K562 (cell line): ENCODE measurements at regions not wholly inside any gene's neighbourhood (a gene's known extent, or its start where the extent isn't known, plus 50 kb on each side); places are given as distances from the start of the nearest gene placed in this dataset.

Experiments
- ATAC-seq: fragments of 200-7000 bp; cut with Tn5 transposase; 3 replicates; pipeline ENCODE4 v1.9.1; 2020; ENCODE audit warnings: moderate library complexity
- BruUV-seq: library from RNA; stranded (reverse); fragments of 400-500 nt; replicated peaks from 2 replicates; lab custom pipeline; 2021; lab: Mats Ljungman, UMichigan
- CTCF ChIA-PET: fragments of 300-600 bp; formaldehyde crosslinking; extraction: SDS; loops from one replicate; lab custom pipeline; 2021; ENCODE audit warnings: low intra/inter-chr PET ratio; lab: Yijun Ruan, JAX
- POLR2A ChIA-PET: fragments of 300-600, 350-650 bp; sonication (Branson Sonifier 250); formaldehyde crosslinking; extraction: SDS; loops from one replicate; lab custom pipeline; 2021; ENCODE audit warnings: antibody characterized with exemption, inconsistent platforms; lab: Yijun Ruan, JAX
- DNase-seq, 4 experiments: peaks; one replicate each; pipeline versions ENCODE4 v3.0.0 to v3.0.0-alpha.2; 2011 to 2018; ENCODE audit warnings: low spot score in 3 of 4, mixed read lengths in 3 of 4; ENCODE audit errors: extremely low read depth in 1 of 4
- FAIRE-seq: peaks from 2 replicates; lab custom pipeline; 2011; peaks lifted over from hg19 to GRCh38; lab: Jason Lieb, UNC
- H2AFZ ChIP-seq: 2 replicates; pipeline ENCODE4 v1.6.0; 2011; ENCODE audit warnings: low read depth, low read length, control low read depth, inconsistent platforms
- H3K27ac ChIP-seq: fragments of 200-600 bp; 3 replicates; pipeline ENCODE4 v1.8.0; 2011; ENCODE audit warnings: low read depth, mild to moderate bottlenecking, control low read depth, inconsistent platforms, low read length, moderate library complexity, mixed read lengths; ENCODE audit errors: extremely low read depth
- H3K27me3 ChIP-seq, 2 experiments: fragments of 300-600 bp in 1 of 2; 2 replicates in 1 of 2; 3 replicates in 1 of 2; pipeline versions ENCODE4 v1.6.0 to v1.8.0; 2011; ENCODE audit warnings: inconsistent platforms in 2 of 2, low read length in 2 of 2, mild to moderate bottlenecking in 1 of 2, mixed read lengths in 1 of 2, moderate library complexity in 1 of 2; ENCODE audit not compliant: control insufficient read depth in 2 of 2, insufficient read depth in 2 of 2
- H3K36me3 ChIP-seq: fragments of 300-600 bp; 3 replicates; pipeline ENCODE4 v1.8.0; 2011; ENCODE audit warnings: mild to moderate bottlenecking, low read length, inconsistent platforms; ENCODE audit not compliant: control insufficient read depth, insufficient read depth
- H3K4me1 ChIP-seq, 2 experiments: fragments of 200-600 bp in 1 of 2; replicated peaks in 1 of 2; 2 replicates in 1 of 2; 3 replicates in 1 of 2; pipeline versions ENCODE4 v1.5.1 to v1.8.0; 2011; ENCODE audit warnings: inconsistent platforms in 2 of 2, low read length in 2 of 2, mild to moderate bottlenecking in 1 of 2, mixed read lengths in 1 of 2, moderate library complexity in 1 of 2; ENCODE audit not compliant: control insufficient read depth in 2 of 2, insufficient read depth in 2 of 2
- H3K4me2 ChIP-seq: 2 replicates; pipeline ENCODE4 v1.6.1; 2011; ENCODE audit warnings: low read length, control low read depth, inconsistent platforms, mixed read lengths; ENCODE audit not compliant: insufficient read depth
- H3K4me3 ChIP-seq: fragments of 200-600 bp; sonication (generic), shearing (Covaris generic); 2 replicates; pipeline ENCODE4 v1.5.1; 2016; ENCODE audit warnings: control low read depth, inconsistent platforms
- H3K79me2 ChIP-seq: fragments of 200-600 bp; 3 replicates; pipeline ENCODE4 v1.8.0; 2011; ENCODE audit warnings: low read length, inconsistent platforms; ENCODE audit not compliant: control insufficient read depth, insufficient read depth
- H3K9ac ChIP-seq, 2 experiments: 2 replicates each; pipeline versions ENCODE4 v1.6.0 to v1.6.1; 2011; ENCODE audit warnings: low read depth in 2 of 2, low read length in 2 of 2, control low read depth in 1 of 2, inconsistent platforms in 1 of 2, mild to moderate bottlenecking in 1 of 2, mixed read lengths in 1 of 2; ENCODE audit not compliant: insufficient read depth in 1 of 2
- H3K9me1 ChIP-seq: one replicate; pipeline ENCODE4 v1.6.0; 2011; ENCODE audit warnings: inconsistent platforms, mild to moderate bottlenecking, low read length, moderate library complexity; ENCODE audit not compliant: control insufficient read depth, insufficient read depth
- H3K9me3 ChIP-seq: replicated peaks from 2 replicates; pipeline ENCODE4 v1.5.1; 2011; ENCODE audit warnings: low read depth, low read length, inconsistent platforms; ENCODE audit not compliant: control insufficient read depth, insufficient read depth
- H4K20me1 ChIP-seq: replicated peaks from 2 replicates; pipeline ENCODE4 v1.6.1; 2011; ENCODE audit warnings: low read length, inconsistent platforms, mixed read lengths; ENCODE audit not compliant: control insufficient read depth, insufficient read depth
- DIDO1 ChIP-seq: fragments of 450-650 bp; IDR thresholded peaks from 2 replicates; pipeline ENCODE4 v1.6.1; 2016; ENCODE audit warnings: low read depth, missing biosample characterization, missing genetic modification characterization
- HEY1 ChIP-seq: fragments of 250-450 bp; sonication (Bioruptor Pico); IDR thresholded peaks from 2 replicates; pipeline ENCODE4 v1.5.0; 2020; ENCODE audit warnings: mild to moderate bottlenecking, moderate library complexity, borderline replicate concordance
- MXI1 ChIP-seq: IDR thresholded peaks from 2 replicates; pipeline ENCODE4 v1.6.1; 2011; ENCODE audit warnings: low read depth, mild to moderate bottlenecking, improper control_type of control experiment, low read length
- POLR3A ChIP-seq: IDR thresholded peaks from 2 replicates; pipeline ENCODE4 v1.6.1; 2011; ENCODE audit warnings: borderline replicate concordance, mild to moderate bottlenecking, moderate library complexity; ENCODE audit not compliant: insufficient read length, insufficient read depth; ENCODE audit errors: extremely low read depth
- PTBP1 ChIP-seq: fragments of 200-400 bp; formaldehyde crosslinking; IDR thresholded peaks from 2 replicates; pipeline ENCODE4 v1.6.1; 2017; ENCODE audit warnings: low read depth, low read length
- RBM39 ChIP-seq: fragments of 200-400 bp; formaldehyde crosslinking; optimal IDR thresholded peaks from 2 replicates; pipeline ENCODE3; 2018; ENCODE audit warnings: low read depth, low read length
- WGBS: fragments of 100-300 bp; shearing (Covaris generic); methylation state at CpG from one replicate; pipeline ENCODE4 v1.1.6; 2016; ENCODE audit warnings: low coverage, mixed read lengths; ENCODE audit not compliant: insufficient coverage; ENCODE audit errors: missing lambda C conversion rate; 5-methylcytosine and 5-hydroxymethylcytosine counted together
- in situ Hi-C: fragments of 300-500 bp; cut with MboI; formaldehyde crosslinking; loops from 4 replicates; pipeline ENCODE4 v1.15.0; 2018; ENCODE audit warnings: inconsistent platforms, mixed read lengths
- intact Hi-C: fragments of 100-400 bp; cut with micrococcal nuclease; formaldehyde crosslinking; loops from 2 replicates; pipeline ENCODE4 v1.14.2; 2022
- TF ChIP-seq, protein P1 (sequence below): fragments of 250-450 bp; sonication (Bioruptor Pico); IDR thresholded peaks from 2 replicates; pipeline ENCODE4 v1.8.0; 2021; ENCODE audit warnings: moderate library complexity, mild to moderate bottlenecking, inconsistent platforms
- TF ChIP-seq, protein P2 (sequence below): fragments of 450-650 bp; IDR thresholded peaks from 2 replicates; pipeline ENCODE4 v1.6.1; 2017; ENCODE audit warnings: antibody characterized with exemption, mild to moderate bottlenecking
- TF ChIP-seq, protein P3 (sequence below): fragments of 250-450 bp; sonication (Bioruptor Pico); IDR thresholded peaks from 2 replicates; pipeline ENCODE4 v1.9.0; 2021; ENCODE audit warnings: mild to moderate bottlenecking, inconsistent platforms
- TF ChIP-seq, protein P4 (sequence below): fragments of 200-800 bp; sonication (Bioruptor generic); IDR thresholded peaks from 2 replicates; pipeline ENCODE4 v1.6.1; 2017; ENCODE audit warnings: missing genetic modification characterization, missing compliant biosample characterization

DNA sequence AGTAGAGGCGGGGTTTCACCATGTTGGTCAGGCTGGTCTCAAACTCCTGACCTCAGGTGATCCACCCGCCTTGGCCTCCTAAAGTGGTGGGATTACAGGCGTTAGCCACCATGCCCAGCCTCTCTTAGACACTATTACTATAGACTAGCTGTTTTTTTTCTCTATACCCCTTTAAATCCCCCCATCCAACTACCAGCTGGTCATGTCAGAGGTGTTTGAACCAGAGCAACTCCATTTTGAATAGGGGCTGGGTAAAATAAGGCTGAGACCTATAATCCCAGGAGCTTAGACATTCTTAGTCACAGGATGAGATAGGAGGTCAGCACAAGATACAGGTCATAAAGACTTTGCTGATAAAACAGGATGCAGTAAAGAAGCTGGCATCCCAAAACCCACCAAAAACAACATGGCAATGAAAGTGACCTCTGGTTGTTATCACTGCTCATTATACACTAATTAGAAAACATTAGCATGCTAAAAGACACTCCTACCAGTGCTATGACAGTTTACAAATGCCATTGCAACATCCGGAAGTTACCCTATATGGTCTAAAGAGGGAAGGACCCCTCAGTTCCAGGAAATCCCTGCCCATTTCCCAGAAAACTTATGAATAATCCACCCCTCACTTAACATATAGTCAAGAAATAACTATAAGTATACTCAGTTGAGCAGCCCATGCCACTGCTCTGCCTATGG lies 57.8 kb upstream of the GPD1L start (continued):
- TF ChIP-seq, protein P1, sequence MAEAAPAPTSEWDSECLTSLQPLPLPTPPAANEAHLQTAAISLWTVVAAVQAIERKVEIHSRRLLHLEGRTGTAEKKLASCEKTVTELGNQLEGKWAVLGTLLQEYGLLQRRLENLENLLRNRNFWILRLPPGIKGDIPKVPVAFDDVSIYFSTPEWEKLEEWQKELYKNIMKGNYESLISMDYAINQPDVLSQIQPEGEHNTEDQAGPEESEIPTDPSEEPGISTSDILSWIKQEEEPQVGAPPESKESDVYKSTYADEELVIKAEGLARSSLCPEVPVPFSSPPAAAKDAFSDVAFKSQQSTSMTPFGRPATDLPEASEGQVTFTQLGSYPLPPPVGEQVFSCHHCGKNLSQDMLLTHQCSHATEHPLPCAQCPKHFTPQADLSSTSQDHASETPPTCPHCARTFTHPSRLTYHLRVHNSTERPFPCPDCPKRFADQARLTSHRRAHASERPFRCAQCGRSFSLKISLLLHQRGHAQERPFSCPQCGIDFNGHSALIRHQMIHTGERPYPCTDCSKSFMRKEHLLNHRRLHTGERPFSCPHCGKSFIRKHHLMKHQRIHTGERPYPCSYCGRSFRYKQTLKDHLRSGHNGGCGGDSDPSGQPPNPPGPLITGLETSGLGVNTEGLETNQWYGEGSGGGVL (CRISPR knock-in tag), result peak; percentile 58; the same call in 1 of the 2 replicates

DNA sequence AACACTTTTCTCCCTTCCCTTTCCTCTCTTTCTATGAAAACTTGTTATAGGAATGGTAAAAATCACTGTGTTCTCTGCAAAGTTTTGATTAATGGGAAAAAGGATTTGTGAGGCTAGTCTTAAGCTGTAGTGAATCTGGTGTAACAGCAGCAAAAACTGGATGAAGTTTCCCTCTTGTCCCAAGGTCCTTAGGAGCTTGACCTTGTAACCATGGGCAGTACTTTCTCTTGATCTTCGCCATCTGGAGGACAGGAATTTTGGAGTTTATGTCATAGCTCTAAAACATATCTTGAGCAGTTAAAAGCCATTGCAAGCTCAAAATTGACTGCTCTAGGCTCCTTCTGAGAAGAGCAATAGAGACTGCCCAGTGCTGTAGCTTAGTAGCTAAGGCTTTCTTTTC lies 56.5 kb upstream of the GPD1L start:
- Histone ChIP-seq H3K27me3 (no peaks in the 10 kb centered on the region), H3K36me3 (no peaks in the 10 kb centered on the region), H3K9ac (no peak overlapping the region), H3K4me2 (no peak overlapping the region), H2AFZ (no peak overlapping the region), H3K27ac (no peak overlapping the region), H3K9me3 (no peaks in the 10 kb centered on the region), H3K79me2 (no peaks in the 10 kb centered on the region), H3K4me3 (no peak overlapping the region), H4K20me1 (no peaks in the 10 kb centered on the region), H3K4me1 (no peaks in the 10 kb centered on the region; a peak in 1 of 5 replicates), H3K9me1 (no peaks in the 10 kb centered on the region)
- ChIA-PET CTCF (no interaction called here), POLR2A (no interaction called here)
- no peak for FAIRE-seq
- no peak for ATAC-seq
- 26% methylated on average over 1 of the region's 1 CpG for WGBS
- no peak for DNase-seq
- intact Hi-C loops, result no loop called here
- in situ Hi-C loops, result no loop called here
- no TSS peak for BruUV-seq
- TF ChIP-seq, protein P2, sequence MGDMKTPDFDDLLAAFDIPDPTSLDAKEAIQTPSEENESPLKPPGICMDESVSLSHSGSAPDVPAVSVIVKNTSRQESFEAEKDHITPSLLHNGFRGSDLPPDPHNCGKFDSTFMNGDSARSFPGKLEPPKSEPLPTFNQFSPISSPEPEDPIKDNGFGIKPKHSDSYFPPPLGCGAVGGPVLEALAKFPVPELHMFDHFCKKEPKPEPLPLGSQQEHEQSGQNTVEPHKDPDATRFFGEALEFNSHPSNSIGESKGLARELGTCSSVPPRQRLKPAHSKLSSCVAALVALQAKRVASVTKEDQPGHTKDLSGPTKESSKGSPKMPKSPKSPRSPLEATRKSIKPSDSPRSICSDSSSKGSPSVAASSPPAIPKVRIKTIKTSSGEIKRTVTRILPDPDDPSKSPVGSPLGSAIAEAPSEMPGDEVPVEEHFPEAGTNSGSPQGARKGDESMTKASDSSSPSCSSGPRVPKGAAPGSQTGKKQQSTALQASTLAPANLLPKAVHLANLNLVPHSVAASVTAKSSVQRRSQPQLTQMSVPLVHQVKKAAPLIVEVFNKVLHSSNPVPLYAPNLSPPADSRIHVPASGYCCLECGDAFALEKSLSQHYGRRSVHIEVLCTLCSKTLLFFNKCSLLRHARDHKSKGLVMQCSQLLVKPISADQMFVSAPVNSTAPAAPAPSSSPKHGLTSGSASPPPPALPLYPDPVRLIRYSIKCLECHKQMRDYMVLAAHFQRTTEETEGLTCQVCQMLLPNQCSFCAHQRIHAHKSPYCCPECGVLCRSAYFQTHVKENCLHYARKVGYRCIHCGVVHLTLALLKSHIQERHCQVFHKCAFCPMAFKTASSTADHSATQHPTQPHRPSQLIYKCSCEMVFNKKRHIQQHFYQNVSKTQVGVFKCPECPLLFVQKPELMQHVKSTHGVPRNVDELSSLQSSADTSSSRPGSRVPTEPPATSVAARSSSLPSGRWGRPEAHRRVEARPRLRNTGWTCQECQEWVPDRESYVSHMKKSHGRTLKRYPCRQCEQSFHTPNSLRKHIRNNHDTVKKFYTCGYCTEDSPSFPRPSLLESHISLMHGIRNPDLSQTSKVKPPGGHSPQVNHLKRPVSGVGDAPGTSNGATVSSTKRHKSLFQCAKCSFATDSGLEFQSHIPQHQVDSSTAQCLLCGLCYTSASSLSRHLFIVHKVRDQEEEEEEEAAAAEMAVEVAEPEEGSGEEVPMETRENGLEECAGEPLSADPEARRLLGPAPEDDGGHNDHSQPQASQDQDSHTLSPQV, result no peak
- TF ChIP-seq DIDO1 (tag) (no peak), POLR3A (no peak), MXI1 (no peak), HEY1 (CRISPR knock-in tag) (no peak), RBM39 (no peak), PTBP1 (no peak)
- TF ChIP-seq, protein P3, sequence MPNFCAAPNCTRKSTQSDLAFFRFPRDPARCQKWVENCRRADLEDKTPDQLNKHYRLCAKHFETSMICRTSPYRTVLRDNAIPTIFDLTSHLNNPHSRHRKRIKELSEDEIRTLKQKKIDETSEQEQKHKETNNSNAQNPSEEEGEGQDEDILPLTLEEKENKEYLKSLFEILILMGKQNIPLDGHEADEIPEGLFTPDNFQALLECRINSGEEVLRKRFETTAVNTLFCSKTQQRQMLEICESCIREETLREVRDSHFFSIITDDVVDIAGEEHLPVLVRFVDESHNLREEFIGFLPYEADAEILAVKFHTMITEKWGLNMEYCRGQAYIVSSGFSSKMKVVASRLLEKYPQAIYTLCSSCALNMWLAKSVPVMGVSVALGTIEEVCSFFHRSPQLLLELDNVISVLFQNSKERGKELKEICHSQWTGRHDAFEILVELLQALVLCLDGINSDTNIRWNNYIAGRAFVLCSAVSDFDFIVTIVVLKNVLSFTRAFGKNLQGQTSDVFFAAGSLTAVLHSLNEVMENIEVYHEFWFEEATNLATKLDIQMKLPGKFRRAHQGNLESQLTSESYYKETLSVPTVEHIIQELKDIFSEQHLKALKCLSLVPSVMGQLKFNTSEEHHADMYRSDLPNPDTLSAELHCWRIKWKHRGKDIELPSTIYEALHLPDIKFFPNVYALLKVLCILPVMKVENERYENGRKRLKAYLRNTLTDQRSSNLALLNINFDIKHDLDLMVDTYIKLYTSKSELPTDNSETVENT (CRISPR knock-in tag), result no peak
- TF ChIP-seq, protein P4, sequence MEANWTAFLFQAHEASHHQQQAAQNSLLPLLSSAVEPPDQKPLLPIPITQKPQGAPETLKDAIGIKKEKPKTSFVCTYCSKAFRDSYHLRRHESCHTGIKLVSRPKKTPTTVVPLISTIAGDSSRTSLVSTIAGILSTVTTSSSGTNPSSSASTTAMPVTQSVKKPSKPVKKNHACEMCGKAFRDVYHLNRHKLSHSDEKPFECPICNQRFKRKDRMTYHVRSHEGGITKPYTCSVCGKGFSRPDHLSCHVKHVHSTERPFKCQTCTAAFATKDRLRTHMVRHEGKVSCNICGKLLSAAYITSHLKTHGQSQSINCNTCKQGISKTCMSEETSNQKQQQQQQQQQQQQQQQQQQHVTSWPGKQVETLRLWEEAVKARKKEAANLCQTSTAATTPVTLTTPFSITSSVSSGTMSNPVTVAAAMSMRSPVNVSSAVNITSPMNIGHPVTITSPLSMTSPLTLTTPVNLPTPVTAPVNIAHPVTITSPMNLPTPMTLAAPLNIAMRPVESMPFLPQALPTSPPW, result no peak
